WTC11 (cell line): ENCODE measurements at regions not wholly inside any gene's neighbourhood (a gene's known extent, or its start where the extent isn't known, plus 50 kb on each side); places are given as distances from the start of the nearest gene placed in this dataset.

ENCODE experiments used
- ATAC-seq: fragments of 200-7000 bp; cut with Tn5 transposase; 2 replicates; pipeline ENCODE4 v1.10.0; 2021; ENCODE audit warnings: mild to moderate bottlenecking, moderate library complexity
- CTCF ChIA-PET: fragments of 300-600 bp; sonication (Branson Sonifier 250); formaldehyde crosslinking; loops from one replicate; lab custom pipeline; 2021; ENCODE audit warnings: antibody characterized with exemption; lab: Charles Lee
- POLR2A ChIA-PET: fragments of 350-600 bp; sonication (Branson Sonifier 250); formaldehyde crosslinking; loops from one replicate; lab custom pipeline; 2021; ENCODE audit warnings: antibody characterized with exemption; lab: Charles Lee
- DNase-seq: peaks from one replicate; pipeline ENCODE4 v3.0.0; 2021; ENCODE audit warnings: low spot score
- H3K27ac Mint-ChIP-seq: 2 replicates; pipeline ENCODE4 v1.8.0; 2021; ENCODE audit warnings: mixed read lengths
- H3K27me3 Mint-ChIP-seq: 2 replicates; pipeline ENCODE4 v1.8.0; 2021; ENCODE audit warnings: low read depth, mild to moderate bottlenecking, moderate library complexity, mixed read lengths
- H3K36me3 Mint-ChIP-seq: 2 replicates; pipeline ENCODE4 v1.8.0; 2021; ENCODE audit warnings: mixed read lengths
- H3K4me1 Mint-ChIP-seq: 2 replicates; pipeline ENCODE4 v1.8.0; 2022; ENCODE audit warnings: mixed read lengths
- H3K4me3 Mint-ChIP-seq: 2 replicates; pipeline ENCODE4 v1.8.0; 2021; ENCODE audit warnings: mild to moderate bottlenecking, moderate library complexity, mixed read lengths
- H3K9me3 Mint-ChIP-seq: 2 replicates; pipeline ENCODE4 v1.8.0; 2021; ENCODE audit warnings: mixed read lengths
- ATF1 ChIP-seq: sonication (generic); formaldehyde crosslinking; IDR thresholded peaks from 2 replicates; pipeline ENCODE4 v1.8.1; 2023; ENCODE audit warnings: mild to moderate bottlenecking, moderate library complexity, missing genetic modification reagents
- CBFB ChIP-seq: sonication (generic); formaldehyde crosslinking; IDR thresholded peaks from 2 replicates; pipeline ENCODE4 v1.8.1; 2022; ENCODE audit warnings: mild to moderate bottlenecking, low read depth, missing genetic modification reagents
- CREB1 ChIP-seq: sonication (generic); formaldehyde crosslinking; IDR thresholded peaks from 2 replicates; pipeline ENCODE4 v1.8.0; 2023; ENCODE audit warnings: mild to moderate bottlenecking, missing genetic modification reagents
- CTCF ChIP-seq: fragments of 200-600 bp; IDR thresholded peaks from 2 replicates; pipeline ENCODE4 v1.8.0; 2022; ENCODE audit warnings: antibody characterized with exemption
- ELF4 ChIP-seq: sonication (generic); formaldehyde crosslinking; IDR thresholded peaks from 2 replicates; pipeline ENCODE4 v1.8.1; 2022; ENCODE audit warnings: low read depth, mild to moderate bottlenecking, moderate library complexity, missing genetic modification reagents
- ERG ChIP-seq: fragments of 250-450 bp; sonication (Bioruptor Pico); IDR thresholded peaks from 2 replicates; pipeline ENCODE4 v1.8.0; 2021; ENCODE audit warnings: mild to moderate bottlenecking
- ETV6 ChIP-seq: sonication (generic); formaldehyde crosslinking; IDR thresholded peaks from 2 replicates; pipeline ENCODE4 v1.8.1; 2022; ENCODE audit warnings: mild to moderate bottlenecking, missing genetic modification reagents
- FOXJ3 ChIP-seq: sonication (generic); formaldehyde crosslinking; IDR thresholded peaks from 2 replicates; pipeline ENCODE4 v1.9.0; 2021; ENCODE audit warnings: missing genetic modification reagents, mild to moderate bottlenecking, borderline replicate concordance
- GTF2I ChIP-seq: fragments of 250-450 bp; sonication (Bioruptor Pico); conservative IDR thresholded peaks from 2 replicates; pipeline ENCODE4 v1.4.0; 2021; ENCODE audit warnings: mild to moderate bottlenecking
- IRF1 ChIP-seq: sonication (generic); formaldehyde crosslinking; IDR thresholded peaks from 2 replicates; pipeline ENCODE4 v1.8.0; 2023; ENCODE audit warnings: missing genetic modification reagents
- JAZF1 ChIP-seq: fragments of 250-450 bp; sonication (Bioruptor Pico); IDR thresholded peaks from 2 replicates; pipeline ENCODE4 v1.9.0; 2021; ENCODE audit warnings: moderate library complexity, mild to moderate bottlenecking, inconsistent platforms
- MAX ChIP-seq: sonication (generic); formaldehyde crosslinking; IDR thresholded peaks from 2 replicates; pipeline ENCODE4 v1.8.0; 2022; ENCODE audit warnings: mild to moderate bottlenecking, missing genetic modification reagents
- NFYB ChIP-seq: sonication (generic); formaldehyde crosslinking; conservative IDR thresholded peaks from 2 replicates; pipeline ENCODE4 v1.8.0; 2022; ENCODE audit warnings: low read depth, missing genetic modification reagents
- PREB ChIP-seq: sonication (generic); formaldehyde crosslinking; IDR thresholded peaks from 2 replicates; pipeline ENCODE4 v1.8.1; 2022; ENCODE audit warnings: mild to moderate bottlenecking, missing genetic modification reagents, moderate library complexity, borderline replicate concordance
- PRRX2 ChIP-seq: fragments of 250-450 bp; sonication (Bioruptor Pico); IDR thresholded peaks from 2 replicates; pipeline ENCODE4 v1.8.0; 2021; ENCODE audit warnings: mild to moderate bottlenecking
- SMAD4 ChIP-seq: sonication (generic); formaldehyde crosslinking; IDR thresholded peaks from 2 replicates; pipeline ENCODE4 v1.8.0; 2022; ENCODE audit warnings: mild to moderate bottlenecking, missing genetic modification reagents
- TCF7 ChIP-seq: sonication (generic); formaldehyde crosslinking; IDR thresholded peaks from 2 replicates; pipeline ENCODE4 v1.8.0; 2022; ENCODE audit warnings: mild to moderate bottlenecking, low read depth, missing genetic modification reagents, moderate library complexity
- TEAD1 ChIP-seq: sonication (generic); formaldehyde crosslinking; IDR thresholded peaks from 2 replicates; pipeline ENCODE4 v1.8.0; 2022; ENCODE audit warnings: mild to moderate bottlenecking, missing genetic modification reagents
- TEAD4 ChIP-seq: sonication (generic); formaldehyde crosslinking; IDR thresholded peaks from 2 replicates; pipeline ENCODE4 v1.8.0; 2022; ENCODE audit warnings: mild to moderate bottlenecking, missing genetic modification reagents
- ZNF121 ChIP-seq: sonication (generic); formaldehyde crosslinking; IDR thresholded peaks from 2 replicates; pipeline ENCODE4 v1.8.0; 2023; ENCODE audit warnings: missing genetic modification reagents
- ZNF138 ChIP-seq: sonication (generic); formaldehyde crosslinking; conservative IDR thresholded peaks from 2 replicates; pipeline ENCODE4 v1.8.1; 2022; ENCODE audit warnings: mild to moderate bottlenecking, moderate library complexity, missing genetic modification reagents
- ZNF317 ChIP-seq: sonication (generic); formaldehyde crosslinking; IDR thresholded peaks from 2 replicates; pipeline ENCODE4 v1.8.1; 2023; ENCODE audit warnings: low read depth, mild to moderate bottlenecking, moderate library complexity, missing genetic modification reagents, borderline replicate concordance
- ZNF396 ChIP-seq: fragments of 250-450 bp; sonication (Bioruptor Pico); IDR thresholded peaks from 2 replicates; pipeline ENCODE4 v1.8.0; 2021; ENCODE audit warnings: mild to moderate bottlenecking, moderate library complexity, borderline replicate concordance
- ZSCAN18 ChIP-seq: fragments of 250-450 bp; sonication (Bioruptor Pico); IDR thresholded peaks from 2 replicates; pipeline ENCODE4 v2.1.2; 2022; ENCODE audit warnings: mild to moderate bottlenecking, moderate library complexity
- TF ChIP-seq, protein P1 (sequence below): sonication (generic); formaldehyde crosslinking; IDR thresholded peaks from 2 replicates; pipeline ENCODE4 v1.8.0; 2022; ENCODE audit warnings: mild to moderate bottlenecking, missing genetic modification reagents

DNA sequence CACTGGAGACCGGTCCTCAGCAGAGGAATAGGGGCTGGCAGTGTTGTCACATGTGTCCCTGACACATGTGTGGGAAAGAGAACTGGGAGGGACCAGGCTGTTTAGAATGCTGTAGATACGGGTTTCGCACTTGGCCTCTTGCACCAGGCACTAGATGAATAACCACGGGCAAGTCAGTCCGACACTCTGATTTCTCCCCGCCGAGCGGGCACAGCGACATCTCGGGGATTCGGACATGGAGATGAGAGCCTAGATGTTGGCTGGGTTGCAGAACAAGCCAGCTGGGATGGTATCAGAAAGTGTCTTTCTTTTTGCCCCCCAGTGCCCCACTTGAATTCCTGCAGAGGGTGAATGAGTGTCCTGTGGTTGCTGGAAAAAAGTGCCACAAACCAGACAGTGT lies 80.6 kb upstream of the SLC22A11 start:
- Mint-ChIP-seq H3K36me3 (no peaks in the 10 kb centered on the region), H3K27ac (no peak overlapping the region), H3K4me1 (peaks cover 14% of the 10 kb centered on the region), H3K4me3 (no peak overlapping the region), H3K9me3 (peaks cover 9% of the 10 kb centered on the region), H3K27me3 (peaks cover 31% of the 10 kb centered on the region)
- TF ChIP-seq ZNF121 (CRISPR knock-in tag), result no peak
- TF ChIP-seq FOXJ3 (CRISPR knock-in tag), result no peak
- TF ChIP-seq SMAD4 (CRISPR knock-in tag), result no peak
- no peak for TF ChIP-seq TCF7 (CRISPR knock-in tag)
- no peak for TF ChIP-seq GTF2I (CRISPR knock-in tag)
- no peak for TF ChIP-seq TEAD4 (CRISPR knock-in tag)
- TF ChIP-seq ETV6 (CRISPR knock-in tag), result no peak
- TF ChIP-seq CTCF, result no peak
- TF ChIP-seq TEAD1, result no peak
- no peak for TF ChIP-seq NFYB
- TF ChIP-seq ERG (CRISPR knock-in tag), result no peak
- TF ChIP-seq ATF1 (CRISPR knock-in tag), result no peak
- TF ChIP-seq IRF1 (CRISPR knock-in tag), result no peak
- ChIA-PET CTCF (interaction anchor here (2.6 kb wide), 1 partner anchor 26 kb away, joined by 14 read pairs; no protein-coding TSS in a partner anchor), POLR2A (no interaction called here)
- no peak for DNase-seq
- ATAC-seq, result no peak

- DNase-seq (no peak), ATAC-seq (no peak)
- H3K9me3 Mint-ChIP-seq, result peaks cover 5% of the 10 kb centered on the region; the same call in 1 of the 2 replicates
- H3K4me1 Mint-ChIP-seq, result peaks cover 14% of the 10 kb centered on the region
- no peak overlapping the region for H3K4me3 Mint-ChIP-seq
- ChIA-PET CTCF (interaction anchor here (1.0 to 2.8 kb wide), 7 partner anchors 11 to 212 kb away, joined by 3 to 18 read pairs (median 4); no protein-coding TSS in a partner anchor), POLR2A (no interaction called here)
- no peak for TF ChIP-seq TCF7 (CRISPR knock-in tag)
- TF ChIP-seq ELF4 (CRISPR knock-in tag), result no peak
- no peak for TF ChIP-seq ZSCAN18 (CRISPR knock-in tag)
- no peak for TF ChIP-seq JAZF1 (CRISPR knock-in tag)
- no peak for TF ChIP-seq PRRX2 (CRISPR knock-in tag)
- TF ChIP-seq PREB (CRISPR knock-in tag), result no peak
- TF ChIP-seq ZNF138 (CRISPR knock-in tag), result no peak
- no peak for TF ChIP-seq NFYB
- no peak for TF ChIP-seq ZNF396
- TF ChIP-seq, protein P1, sequence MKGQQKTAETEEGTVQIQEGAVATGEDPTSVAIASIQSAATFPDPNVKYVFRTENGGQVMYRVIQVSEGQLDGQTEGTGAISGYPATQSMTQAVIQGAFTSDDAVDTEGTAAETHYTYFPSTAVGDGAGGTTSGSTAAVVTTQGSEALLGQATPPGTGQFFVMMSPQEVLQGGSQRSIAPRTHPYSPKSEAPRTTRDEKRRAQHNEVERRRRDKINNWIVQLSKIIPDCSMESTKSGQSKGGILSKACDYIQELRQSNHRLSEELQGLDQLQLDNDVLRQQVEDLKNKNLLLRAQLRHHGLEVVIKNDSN (CRISPR knock-in tag), result no peak
- no peak for TF ChIP-seq CREB1 (CRISPR knock-in tag)
- TF ChIP-seq CBFB (CRISPR knock-in tag), result no peak
- no peak for TF ChIP-seq MAX (CRISPR knock-in tag)
- TF ChIP-seq ZNF317 (CRISPR knock-in tag), result no peak
- H3K27me3 Mint-ChIP-seq, result peaks cover 28% of the 10 kb centered on the region
- no peak overlapping the region for H3K27ac Mint-ChIP-seq
- no peaks in the 10 kb centered on the region for H3K36me3 Mint-ChIP-seq
Measured at GRCh38 chr11:64476881-64477280, 78.9 kb upstream of the SLC22A11 start.
